Stimulated activated naive CD8-positive, alpha-beta T cell treated with anti-CD3 and anti-CD28 coated beads, Interleukin-15, amount 100 ng/mL, for 72 hours (primary cell): ENCODE measurements at regions not wholly inside any gene's neighbourhood (a gene's known extent, or its start where the extent isn't known, plus 50 kb on each side); places are given as distances from the start of the nearest gene placed in this dataset.
A peak's percentile ranks its signal among the peaks of the same experiment; 100 is the strongest.

Source experiments
- ATAC-seq: fragments of 150-1000 bp; cut with Tn5 transposase; 2 replicates; pipeline ENCODE4 v1.10.0; 2021; ENCODE audit warnings: mild to moderate bottlenecking, moderate library complexity
- DNase-seq, 2 donors: peaks; one replicate each; pipeline ENCODE4 v3.0.0; 2021 to 2022
- H3K27ac Mint-ChIP-seq, 2 donors: one replicate each; pipeline ENCODE4 v1.8.0; 2022; ENCODE audit warnings: mild to moderate bottlenecking in 2 of 2, mixed read lengths in 2 of 2, moderate library complexity in 2 of 2
- H3K27me3 Mint-ChIP-seq: one replicate; pipeline ENCODE4 v1.8.0; 2022; ENCODE audit warnings: mixed read lengths
- H3K4me1 Mint-ChIP-seq: one replicate; pipeline ENCODE4 v1.8.0; 2022; ENCODE audit warnings: mild to moderate bottlenecking, mixed read lengths
- H3K4me3 Mint-ChIP-seq, 2 donors: one replicate each; pipeline ENCODE4 v1.8.0; 2022; ENCODE audit warnings: mild to moderate bottlenecking in 2 of 2, mixed read lengths in 2 of 2, moderate library complexity in 1 of 2
- H3K9me3 Mint-ChIP-seq, 2 donors: one replicate each; pipeline ENCODE4 v1.8.0; 2022; ENCODE audit warnings: mixed read lengths in 2 of 2

GRCh38 chr13:53759016-53759415, 730.4 kb downstream of the OLFM4 start:
- no peak overlapping the region for H3K4me3 Mint-ChIP-seq
- no peak for DNase-seq
- no peaks in the 10 kb centered on the region for H3K4me1 Mint-ChIP-seq
- no peaks in the 10 kb centered on the region for H3K27me3 Mint-ChIP-seq
- peaks cover 12 to 30% of the 10 kb centered on the region in 2 donors for H3K9me3 Mint-ChIP-seq
- H3K27ac Mint-ChIP-seq: no peak overlapping the region
- no peak for ATAC-seq

GRCh38 chr13:53775807-53776206, 747.2 kb downstream of the OLFM4 start:
- Mint-ChIP-seq H3K27me3 (no peaks in the 10 kb centered on the region), H3K4me1 (no peaks in the 10 kb centered on the region), H3K9me3 (peaks cover 6 to 7% of the 10 kb centered on the region in 2 donors), H3K4me3 (no peak overlapping the region), H3K27ac (no peak overlapping the region)
- DNase-seq (no peak), ATAC-seq (no peak)

DNA sequence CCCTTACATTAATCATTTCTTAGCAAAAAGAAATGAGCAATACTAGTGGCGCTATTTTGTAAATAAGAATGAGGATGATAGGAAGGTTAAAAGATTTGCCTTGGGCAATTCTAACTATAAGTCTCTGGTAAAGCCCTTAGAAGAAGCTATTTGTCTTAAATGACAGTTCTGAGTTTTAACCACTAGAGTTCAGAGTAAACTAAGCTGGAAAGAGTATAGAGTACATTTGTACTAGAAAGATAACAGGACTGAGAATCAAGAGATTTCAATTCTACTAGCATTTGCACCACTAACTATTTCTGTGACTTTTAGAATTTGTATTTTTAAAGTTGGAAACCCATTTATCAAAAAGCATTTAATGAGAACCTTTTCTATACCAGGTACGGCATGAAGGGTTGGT, 750.3 kb downstream of the OLFM4 start:
- Mint-ChIP-seq H3K27ac (no peak overlapping the region), H3K4me3 (no peak overlapping the region), H3K27me3 (no peaks in the 10 kb centered on the region), H3K9me3 (peaks cover 3 to 5% of the 10 kb centered on the region in 2 donors), H3K4me1 (no peaks in the 10 kb centered on the region)
- no peak for DNase-seq
- no peak for ATAC-seq

DNA sequence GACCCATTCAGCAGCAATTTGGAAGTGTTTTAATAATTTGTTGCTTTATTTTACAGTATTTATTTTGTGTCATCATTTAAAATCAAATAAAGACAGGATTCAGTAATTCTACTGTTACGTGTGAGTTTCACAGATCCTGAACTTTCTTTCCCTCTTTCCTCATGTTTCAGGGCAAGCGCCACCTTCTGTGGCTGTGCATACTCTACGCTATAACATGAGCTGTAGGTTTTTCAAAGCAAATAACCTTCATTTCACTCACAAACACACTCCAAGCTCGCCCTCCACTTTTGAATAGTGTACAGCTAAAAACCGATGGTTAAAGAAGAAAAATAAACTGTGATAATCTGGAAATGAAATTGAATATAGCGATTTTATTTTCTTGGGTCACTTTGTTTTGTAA, 753.3 kb downstream of the OLFM4 start:
- ATAC-seq (no peak), DNase-seq (no peak)
- Mint-ChIP-seq H3K27me3 (no peaks in the 10 kb centered on the region), H3K4me1 (no peaks in the 10 kb centered on the region), H3K27ac (no peak overlapping the region), H3K9me3 (peaks cover 0 to 5% of the 10 kb centered on the region in 2 donors), H3K4me3 (no peak overlapping the region)

GRCh38 chr13:53782488-53782961, 753.9 kb downstream of the OLFM4 start:
- no peaks in the 10 kb centered on the region for H3K27me3 Mint-ChIP-seq
- no peaks in the 10 kb centered on the region for H3K4me1 Mint-ChIP-seq
- no peak overlapping the region for H3K4me3 Mint-ChIP-seq
- no peak for ATAC-seq
- no peak overlapping the region for H3K27ac Mint-ChIP-seq
- DNase-seq: peak in 1 of 2 donors; percentile 4
- H3K9me3 Mint-ChIP-seq: peaks cover 0 to 5% of the 10 kb centered on the region in 2 donors

GRCh38 chr13:53783471-53783870, 754.9 kb downstream of the OLFM4 start:
- Mint-ChIP-seq H3K4me1 (no peaks in the 10 kb centered on the region), H3K4me3 (no peak overlapping the region)

DNA sequence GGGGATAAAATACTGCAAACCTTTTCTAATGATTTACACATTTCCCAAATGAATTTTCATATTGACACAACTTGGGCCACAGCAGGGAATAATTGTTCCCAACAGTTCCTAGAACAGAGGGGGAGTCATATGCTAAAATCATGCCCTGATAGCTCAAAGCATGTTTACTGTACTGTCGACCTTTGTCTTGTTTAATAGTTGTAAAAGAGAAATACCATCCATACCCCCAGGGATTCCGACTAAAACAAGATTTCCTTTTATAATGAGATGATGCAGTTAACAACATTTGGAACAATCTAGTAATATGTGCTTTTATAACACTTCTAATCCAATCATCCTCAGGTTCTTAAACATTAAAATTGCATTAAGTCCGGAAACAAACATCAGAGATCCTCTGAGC, 759.7 kb downstream of the OLFM4 start:
- Mint-ChIP-seq H3K9me3 (peaks cover 0 to 5% of the 10 kb centered on the region in 2 donors), H3K27me3 (no peaks in the 10 kb centered on the region), H3K4me1 (no peaks in the 10 kb centered on the region), H3K27ac (no peak overlapping the region), H3K4me3 (no peak overlapping the region)
- DNase-seq (no peak), ATAC-seq (no peak)

More at GRCh38 chr13:53783471-53783870, 754.9 kb downstream of the OLFM4 start:
- no peaks in the 10 kb centered on the region for H3K27me3 Mint-ChIP-seq
- ATAC-seq (no peak), DNase-seq (no peak)
- H3K9me3 Mint-ChIP-seq: peaks cover 0 to 5% of the 10 kb centered on the region in 2 donors
- H3K27ac Mint-ChIP-seq: no peak overlapping the region

GRCh38 chr13:53800011-53800410, 771.4 kb downstream of the OLFM4 start:
- ATAC-seq: no peak
- no peaks in the 10 kb centered on the region for H3K4me1 Mint-ChIP-seq

GRCh38 chr13:53807251-53807834, 778.7 kb downstream of the OLFM4 start:
- H3K27ac Mint-ChIP-seq: no peak overlapping the region
- H3K9me3 Mint-ChIP-seq: peaks cover 3 to 13% of the 10 kb centered on the region in 2 donors
- ATAC-seq: no peak
- H3K4me3 Mint-ChIP-seq: no peak overlapping the region
- DNase-seq: no peak
- no peaks in the 10 kb centered on the region for H3K4me1 Mint-ChIP-seq
- no peaks in the 10 kb centered on the region for H3K27me3 Mint-ChIP-seq

More at GRCh38 chr13:53800011-53800410, 771.4 kb downstream of the OLFM4 start:
- Mint-ChIP-seq H3K27me3 (no peaks in the 10 kb centered on the region), H3K4me3 (no peak overlapping the region), H3K9me3 (peaks cover under 1 to 6% of the 10 kb centered on the region in 2 donors), H3K27ac (no peak overlapping the region)
- no peak for DNase-seq

DNA sequence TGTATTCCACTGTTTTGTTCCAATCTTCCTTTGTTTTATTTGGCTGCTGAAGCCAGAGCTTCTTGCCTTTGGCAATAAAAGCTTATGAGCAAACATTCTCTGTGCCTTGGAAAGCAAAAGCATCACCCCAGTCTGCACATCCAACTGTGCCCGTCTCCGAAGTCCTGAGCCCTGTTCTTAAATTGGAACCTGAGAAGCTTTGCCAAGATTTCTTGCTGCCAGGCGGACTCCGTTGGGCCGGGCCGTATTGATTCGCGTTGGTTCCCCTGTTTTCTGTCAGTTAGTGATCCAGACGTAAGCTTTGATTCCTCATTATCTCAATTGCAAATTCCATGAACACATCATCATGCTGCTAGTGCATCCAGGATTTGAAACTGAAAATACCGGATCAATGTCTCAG, 793.0 kb downstream of the OLFM4 start:
- ATAC-seq: no peak
- peaks cover 5 to 16% of the 10 kb centered on the region in 2 donors for H3K9me3 Mint-ChIP-seq
- H3K4me3 Mint-ChIP-seq: no peak overlapping the region
- H3K4me1 Mint-ChIP-seq: no peaks in the 10 kb centered on the region
- no peaks in the 10 kb centered on the region for H3K27me3 Mint-ChIP-seq
- H3K27ac Mint-ChIP-seq: no peak overlapping the region
- no peak for DNase-seq

DNA sequence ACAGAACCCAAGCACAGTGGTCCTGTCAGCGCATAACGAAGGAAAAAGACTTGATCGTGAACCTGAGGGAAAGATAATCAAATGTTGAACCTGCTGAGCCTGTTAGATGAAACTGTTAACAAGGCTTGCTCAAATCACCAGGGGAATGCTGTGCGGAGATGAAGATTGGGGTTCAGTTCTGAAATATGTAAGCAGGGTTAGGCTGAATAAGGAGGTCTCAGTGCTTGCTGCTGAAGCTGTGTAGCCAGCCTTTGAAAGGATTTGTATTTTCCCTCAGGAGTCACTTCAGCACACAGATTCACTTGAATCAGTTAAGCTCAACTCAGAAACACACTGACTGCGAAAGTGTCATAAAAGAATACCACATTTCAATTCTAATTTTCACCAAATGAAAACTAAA, 793.5 kb downstream of the OLFM4 start:
- Mint-ChIP-seq H3K9me3 (peaks cover 5 to 16% of the 10 kb centered on the region in 2 donors), H3K4me1 (no peaks in the 10 kb centered on the region), H3K27ac (no peak overlapping the region), H3K4me3 (no peak overlapping the region), H3K27me3 (no peaks in the 10 kb centered on the region)
- DNase-seq (no peak), ATAC-seq (no peak)

- Mint-ChIP-seq H3K9me3 (peaks cover 9 to 15% of the 10 kb centered on the region in 2 donors), H3K27me3 (no peaks in the 10 kb centered on the region), H3K4me1 (no peaks in the 10 kb centered on the region), H3K27ac (no peak overlapping the region), H3K4me3 (no peak overlapping the region)
- ATAC-seq: no peak
- no peak for DNase-seq
Observed at GRCh38 chr13:53839461-53839860, 810.8 kb downstream of the OLFM4 start.

DNA sequence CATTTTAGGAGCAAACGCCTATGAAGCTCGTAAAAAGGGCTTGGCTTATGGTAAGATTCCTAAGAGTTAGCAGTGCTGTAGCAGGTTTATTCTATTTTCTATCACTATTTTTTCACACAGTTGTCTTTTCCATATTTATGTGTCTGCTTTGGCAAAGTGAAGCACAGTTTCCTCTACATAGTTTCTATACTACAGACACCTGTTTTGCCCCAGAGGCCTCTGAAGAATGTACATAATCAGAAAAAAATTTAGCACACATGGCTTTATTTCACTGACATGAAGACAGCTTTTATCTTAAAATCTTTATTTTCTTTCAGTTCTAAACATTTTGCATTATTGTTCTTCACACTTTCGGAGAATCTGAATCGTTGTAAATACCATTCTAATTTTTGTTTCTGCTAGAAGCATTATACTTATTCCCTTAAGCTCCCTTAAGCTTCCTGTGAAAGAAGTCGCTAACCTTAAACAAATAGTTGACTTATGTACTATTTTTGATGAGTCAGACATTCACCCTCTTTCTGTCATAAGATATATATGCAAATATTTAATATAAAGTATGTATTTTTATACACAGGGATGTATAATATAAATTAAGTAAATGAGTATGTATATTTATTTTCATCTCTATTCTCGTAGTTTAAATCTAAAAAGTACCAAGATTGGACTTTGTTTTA, 816.0 kb downstream of the OLFM4 start:
- Mint-ChIP-seq H3K9me3 (peaks cover 11 to 17% of the 10 kb centered on the region in 2 donors), H3K27me3 (no peaks in the 10 kb centered on the region), H3K4me1 (no peaks in the 10 kb centered on the region), H3K4me3 (no peak overlapping the region), H3K27ac (no peak overlapping the region)
- DNase-seq (no peak), ATAC-seq (no peak)

DNA sequence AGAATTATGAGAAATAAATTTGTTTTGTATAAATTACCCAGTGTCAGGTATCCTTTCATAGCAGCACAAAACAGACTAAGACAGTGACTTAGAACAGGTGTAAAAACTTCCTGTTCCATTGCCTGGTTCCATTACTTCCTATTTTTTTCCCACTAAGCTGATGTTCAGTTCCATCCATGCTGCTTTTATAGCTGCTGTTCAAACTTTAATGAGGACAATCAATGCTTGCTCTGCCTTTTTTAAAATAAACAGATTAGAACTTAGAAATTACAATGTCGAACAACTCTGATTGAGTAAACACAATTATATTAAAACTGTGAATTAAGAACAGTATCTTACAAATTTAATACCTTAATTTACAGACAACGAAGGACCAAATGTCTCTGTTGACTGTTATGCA, 818.9 kb downstream of the OLFM4 start:
- Mint-ChIP-seq H3K27me3 (no peaks in the 10 kb centered on the region), H3K9me3 (peaks cover 10 to 28% of the 10 kb centered on the region in 2 donors), H3K27ac (no peak overlapping the region)

DNA sequence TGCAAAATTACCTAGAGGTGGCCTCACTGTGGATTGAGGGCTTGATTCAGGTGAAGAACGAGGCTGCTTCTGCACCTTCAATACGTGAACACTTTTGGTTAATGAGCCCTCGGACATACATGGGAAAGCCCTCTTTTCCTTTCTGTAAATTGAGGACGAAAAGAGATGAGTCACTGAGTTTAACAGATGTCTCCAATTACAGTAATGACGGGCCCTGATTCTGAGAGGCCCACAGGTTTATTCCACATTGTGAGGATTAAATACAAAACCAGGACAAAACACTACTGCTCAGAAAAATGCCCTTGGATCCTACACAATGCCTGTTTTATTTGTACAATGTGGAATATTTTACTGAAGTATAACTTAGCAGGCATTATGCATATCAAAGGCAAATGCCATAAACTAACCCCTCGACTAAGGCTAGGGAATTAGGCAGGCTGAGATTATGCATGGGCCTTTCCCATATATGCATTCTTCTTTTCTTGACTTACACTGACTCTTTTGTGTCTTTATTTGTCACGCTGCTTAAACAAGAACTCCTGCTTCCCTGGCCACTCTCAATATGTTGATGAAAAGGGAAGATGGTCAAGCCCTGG, 819.9 kb downstream of the OLFM4 start:
- DNase-seq: no peak
- no peak for ATAC-seq
- Mint-ChIP-seq H3K9me3 (peaks cover 5 to 21% of the 10 kb centered on the region in 2 donors), H3K4me3 (no peak overlapping the region), H3K4me1 (no peaks in the 10 kb centered on the region), H3K27ac (no peak overlapping the region), H3K27me3 (no peaks in the 10 kb centered on the region)

More for the DNA sequence above, 818.9 kb downstream of the OLFM4 start:
- no peak overlapping the region for H3K4me3 Mint-ChIP-seq
- no peaks in the 10 kb centered on the region for H3K4me1 Mint-ChIP-seq
- DNase-seq: no peak
- no peak for ATAC-seq

DNA sequence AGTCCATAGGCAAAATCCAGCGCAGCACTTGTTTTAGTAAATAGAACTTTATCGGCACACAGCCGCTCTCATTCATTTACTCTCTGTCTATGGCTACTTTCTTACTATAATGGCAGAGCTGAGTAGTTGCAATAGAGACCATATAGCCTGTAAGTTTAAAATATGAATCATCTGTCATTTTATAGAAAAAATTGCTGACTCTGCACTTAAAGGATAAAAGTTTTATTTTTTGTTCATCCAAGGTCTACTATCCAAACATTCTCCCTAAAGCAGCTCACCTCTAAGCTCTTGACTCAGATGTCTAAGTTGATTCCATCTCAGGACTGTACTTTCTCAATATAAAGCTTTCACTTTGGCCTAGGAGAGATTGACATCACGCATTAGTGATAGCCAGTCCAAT, 825.7 kb downstream of the OLFM4 start:
- Mint-ChIP-seq H3K4me1 (no peaks in the 10 kb centered on the region), H3K27ac (no peak overlapping the region), H3K27me3 (no peaks in the 10 kb centered on the region), H3K9me3 (peaks cover 20 to 38% of the 10 kb centered on the region in 2 donors), H3K4me3 (no peak overlapping the region)
- ATAC-seq (no peak), DNase-seq (no peak)
